Epithelial cell of esophagus (primary cell): ENCODE measurements at regions not wholly inside any gene's neighbourhood (a gene's known extent, or its start where the extent isn't known, plus 50 kb on each side); places are given as distances from the start of the nearest gene placed in this dataset.

ENCODE experiments used
- DNase-seq: peaks from one replicate; pipeline ENCODE4 v3.0.0; 2010; ENCODE audit warnings: low read depth
- H3K4me3 ChIP-seq: 2 replicates; pipeline ENCODE4 v1.5.1; 2011; ENCODE audit warnings: mild to moderate bottlenecking, low read length, control low read depth
- CTCF ChIP-seq: IDR thresholded peaks from 2 replicates; pipeline ENCODE4 v1.5.1; 2011; ENCODE audit warnings: low read depth, mild to moderate bottlenecking, low read length, control low read depth, inconsistent platforms; ENCODE audit not compliant: insufficient read depth; ENCODE audit errors: missing control alignments

- TF ChIP-seq CTCF: no peak
- H3K4me3 ChIP-seq: no peak overlapping the region
- DNase-seq: no peak
Measured at GRCh38 chr6:146965110-146965689, 239.0 kb upstream of the STXBP5 start.

- no peak for TF ChIP-seq CTCF
- DNase-seq: peak; percentile 90
- no peak overlapping the region for H3K4me3 ChIP-seq
Measured at GRCh38 chr6:146968041-146968760, 236.0 kb upstream of the STXBP5 start.

GRCh38 chr6:146972546-146972945 lies 231.7 kb upstream of the STXBP5 start:
- DNase-seq: no peak
- TF ChIP-seq CTCF: no peak
- H3K4me3 ChIP-seq: no peak overlapping the region

- H3K4me3 ChIP-seq: no peak overlapping the region
- no peak for DNase-seq
- TF ChIP-seq CTCF: no peak
Measured at GRCh38 chr6:146974351-146974750, 229.9 kb upstream of the STXBP5 start.

- TF ChIP-seq CTCF: no peak
- DNase-seq: no peak
- no peak overlapping the region for H3K4me3 ChIP-seq
Measured at GRCh38 chr6:146975093-146975492, 229.1 kb upstream of the STXBP5 start.

- no peak for TF ChIP-seq CTCF
- no peak overlapping the region for H3K4me3 ChIP-seq
- DNase-seq: no peak
Measured at GRCh38 chr6:146980900-146981329, 223.3 kb upstream of the STXBP5 start.

- DNase-seq: no peak
- no peak for TF ChIP-seq CTCF
Measured at GRCh38 chr6:146981981-146982380, 222.2 kb upstream of the STXBP5 start.

More at GRCh38 chr6:146981981-146982380, 222.2 kb upstream of the STXBP5 start:
- no peak overlapping the region for H3K4me3 ChIP-seq
